ENCODE measurements at regions not wholly inside any gene's neighbourhood (a gene's known extent, or its start where the extent isn't known, plus 50 kb on each side); places are given as distances from the start of the nearest gene placed in this dataset.

DNA sequence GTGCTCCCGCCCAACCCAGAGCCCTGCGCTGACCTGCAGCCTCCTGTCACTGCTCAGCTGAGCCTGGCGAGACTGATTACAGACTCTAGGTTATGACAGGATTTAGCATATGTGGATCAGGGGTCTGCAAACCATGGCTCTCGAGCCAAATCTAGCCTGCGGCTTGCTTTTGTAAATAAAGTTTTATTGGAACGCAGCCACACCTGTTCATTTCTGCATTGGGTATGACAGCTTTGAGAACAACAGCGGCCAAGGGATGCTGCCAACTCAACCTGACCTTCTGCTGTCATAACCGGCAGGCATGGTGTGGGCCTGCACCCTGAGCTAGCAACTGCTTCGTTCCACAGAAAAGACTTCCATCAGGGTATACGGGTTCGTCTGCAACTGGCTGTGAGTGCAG lies 50.5 kb upstream of the IQSEC1 start:
- Mint-ChIP-seq H3K9me3 (no peaks in the 10 kb centered on the region), H3K36me3 (ENCODE audit: low read depth) (no peaks in the 10 kb centered on the region), H3K4me3 (no peak overlapping the region), H3K4me1 (ENCODE audit: low read depth) (no peaks in the 10 kb centered on the region), H3K27me3 (ENCODE audit: low read depth) (peaks cover 8% of the 10 kb centered on the region), H3K27ac (no peak overlapping the region)

DNA sequence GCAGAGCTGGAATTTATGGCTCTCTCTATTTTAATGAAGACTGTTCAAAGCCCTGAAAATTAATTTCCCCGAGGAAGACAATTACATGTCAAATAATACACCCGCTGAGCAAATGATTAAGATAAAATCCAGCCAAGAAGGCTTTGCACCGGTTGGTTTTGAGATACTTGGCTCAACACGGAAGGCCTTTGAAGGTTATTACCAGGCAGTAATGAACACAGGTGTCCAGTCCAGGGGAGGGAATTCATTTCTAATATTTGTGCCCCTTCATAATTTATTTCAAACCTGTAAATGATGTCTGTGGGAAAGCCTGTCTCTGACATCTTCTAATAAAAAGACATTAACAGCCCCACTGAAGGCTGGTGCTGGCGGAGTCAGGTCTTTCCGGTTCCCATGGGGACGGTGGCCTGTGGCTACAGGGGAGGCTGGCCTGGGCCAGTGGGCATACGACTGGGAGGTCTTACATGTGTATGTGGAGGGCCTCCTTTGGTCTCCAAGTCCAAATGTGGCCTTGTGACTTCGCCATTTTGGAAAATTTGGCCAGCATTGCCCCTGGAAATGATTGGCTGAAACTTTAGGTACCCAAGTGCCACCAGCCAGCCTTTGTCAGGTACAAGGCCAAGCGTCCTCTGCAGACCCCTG lies 49.9 kb upstream of the IQSEC1 start:
- H3K4me3 Mint-ChIP-seq = no peak overlapping the region

More for the DNA sequence above, 49.9 kb upstream of the IQSEC1 start:
- peaks cover 4% of the 10 kb centered on the region for H3K27me3 Mint-ChIP-seq (ENCODE audit: low read depth)
- no peaks in the 10 kb centered on the region for H3K4me1 Mint-ChIP-seq (ENCODE audit: low read depth)
- H3K36me3 Mint-ChIP-seq (ENCODE audit: low read depth) = no peaks in the 10 kb centered on the region
- H3K9me3 Mint-ChIP-seq = no peaks in the 10 kb centered on the region
- H3K27ac Mint-ChIP-seq = no peak overlapping the region
